ENCODE measurements at regions not wholly inside any gene's neighbourhood (a gene's known extent, or its start where the extent isn't known, plus 50 kb on each side); places are given as distances from the start of the nearest gene placed in this dataset.

DNA sequence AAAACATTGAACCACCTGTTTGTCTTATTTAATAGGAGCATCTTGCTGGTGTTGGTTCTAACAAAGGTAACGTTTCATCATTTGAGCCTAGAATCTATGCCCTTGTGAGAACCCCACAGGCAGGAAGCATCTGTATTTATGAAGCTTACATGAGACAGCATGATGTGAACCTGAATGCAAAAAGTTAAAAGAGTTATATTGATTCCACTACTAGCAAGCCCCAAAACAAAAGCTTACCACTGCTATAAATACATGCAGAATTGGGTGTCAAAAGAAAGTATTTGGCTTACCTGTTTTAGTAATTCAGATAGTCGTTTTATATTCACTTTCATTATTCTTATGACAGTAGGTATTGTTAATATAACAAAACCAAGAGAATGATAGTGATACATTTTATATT lies 301.2 kb upstream of the ADGRL2 start:
- Histone ChIP-seq H2AFZ (ENCODE audit: low read depth, low read length) (no peak overlapping the region), H4K20me1 (ENCODE audit: insufficient read depth) (no peaks in the 10 kb centered on the region), H3F3A (ENCODE audit: insufficient read depth, low read length, poor library complexity, severe bottlenecking) (no peaks in the 10 kb centered on the region), H3K9me2 (ENCODE audit: insufficient read depth, low read length) (no peaks in the 10 kb centered on the region), H3K4me2 (ENCODE audit: low read length) (no peak overlapping the region), H3K79me2 (replicated peaks; ENCODE audit: insufficient read depth, low read length) (no peaks in the 10 kb centered on the region), H3K27me3 (ENCODE audit: insufficient read depth, low read depth, low read length) (no peaks in the 10 kb centered on the region), H3K9me3 (ENCODE audit: low read length) (no peaks in the 10 kb centered on the region), H3K36me3 (ENCODE audit: insufficient read depth, low read length) (no peaks in the 10 kb centered on the region), H3K9ac (ENCODE audit: low read length) (no peak overlapping the region), H3K27ac (ENCODE audit: low read length) (no peak overlapping the region), H3K4me3 (ENCODE audit: low read length) (no peak overlapping the region)
- TF ChIP-seq, protein P1, sequence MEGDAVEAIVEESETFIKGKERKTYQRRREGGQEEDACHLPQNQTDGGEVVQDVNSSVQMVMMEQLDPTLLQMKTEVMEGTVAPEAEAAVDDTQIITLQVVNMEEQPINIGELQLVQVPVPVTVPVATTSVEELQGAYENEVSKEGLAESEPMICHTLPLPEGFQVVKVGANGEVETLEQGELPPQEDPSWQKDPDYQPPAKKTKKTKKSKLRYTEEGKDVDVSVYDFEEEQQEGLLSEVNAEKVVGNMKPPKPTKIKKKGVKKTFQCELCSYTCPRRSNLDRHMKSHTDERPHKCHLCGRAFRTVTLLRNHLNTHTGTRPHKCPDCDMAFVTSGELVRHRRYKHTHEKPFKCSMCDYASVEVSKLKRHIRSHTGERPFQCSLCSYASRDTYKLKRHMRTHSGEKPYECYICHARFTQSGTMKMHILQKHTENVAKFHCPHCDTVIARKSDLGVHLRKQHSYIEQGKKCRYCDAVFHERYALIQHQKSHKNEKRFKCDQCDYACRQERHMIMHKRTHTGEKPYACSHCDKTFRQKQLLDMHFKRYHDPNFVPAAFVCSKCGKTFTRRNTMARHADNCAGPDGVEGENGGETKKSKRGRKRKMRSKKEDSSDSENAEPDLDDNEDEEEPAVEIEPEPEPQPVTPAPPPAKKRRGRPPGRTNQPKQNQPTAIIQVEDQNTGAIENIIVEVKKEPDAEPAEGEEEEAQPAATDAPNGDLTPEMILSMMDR (IDR thresholded peaks at IDR 0.05; ENCODE audit: poor library complexity, severe bottlenecking), result no peak
- TF ChIP-seq EP300 (conservative IDR thresholded peaks at IDR 0.05; ENCODE audit: poor library complexity, severe bottlenecking), result no peak
- TF ChIP-seq, protein P2, sequence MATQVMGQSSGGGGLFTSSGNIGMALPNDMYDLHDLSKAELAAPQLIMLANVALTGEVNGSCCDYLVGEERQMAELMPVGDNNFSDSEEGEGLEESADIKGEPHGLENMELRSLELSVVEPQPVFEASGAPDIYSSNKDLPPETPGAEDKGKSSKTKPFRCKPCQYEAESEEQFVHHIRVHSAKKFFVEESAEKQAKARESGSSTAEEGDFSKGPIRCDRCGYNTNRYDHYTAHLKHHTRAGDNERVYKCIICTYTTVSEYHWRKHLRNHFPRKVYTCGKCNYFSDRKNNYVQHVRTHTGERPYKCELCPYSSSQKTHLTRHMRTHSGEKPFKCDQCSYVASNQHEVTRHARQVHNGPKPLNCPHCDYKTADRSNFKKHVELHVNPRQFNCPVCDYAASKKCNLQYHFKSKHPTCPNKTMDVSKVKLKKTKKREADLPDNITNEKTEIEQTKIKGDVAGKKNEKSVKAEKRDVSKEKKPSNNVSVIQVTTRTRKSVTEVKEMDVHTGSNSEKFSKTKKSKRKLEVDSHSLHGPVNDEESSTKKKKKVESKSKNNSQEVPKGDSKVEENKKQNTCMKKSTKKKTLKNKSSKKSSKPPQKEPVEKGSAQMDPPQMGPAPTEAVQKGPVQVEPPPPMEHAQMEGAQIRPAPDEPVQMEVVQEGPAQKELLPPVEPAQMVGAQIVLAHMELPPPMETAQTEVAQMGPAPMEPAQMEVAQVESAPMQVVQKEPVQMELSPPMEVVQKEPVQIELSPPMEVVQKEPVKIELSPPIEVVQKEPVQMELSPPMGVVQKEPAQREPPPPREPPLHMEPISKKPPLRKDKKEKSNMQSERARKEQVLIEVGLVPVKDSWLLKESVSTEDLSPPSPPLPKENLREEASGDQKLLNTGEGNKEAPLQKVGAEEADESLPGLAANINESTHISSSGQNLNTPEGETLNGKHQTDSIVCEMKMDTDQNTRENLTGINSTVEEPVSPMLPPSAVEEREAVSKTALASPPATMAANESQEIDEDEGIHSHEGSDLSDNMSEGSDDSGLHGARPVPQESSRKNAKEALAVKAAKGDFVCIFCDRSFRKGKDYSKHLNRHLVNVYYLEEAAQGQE (IDR thresholded peaks at IDR 0.05; ENCODE audit: borderline replicate concordance), result no peak
- no peak for TF ChIP-seq EZH2 (IDR thresholded peaks at IDR 0.05; ENCODE audit: borderline replicate concordance, insufficient read depth, low read length, poor library complexity, severe bottlenecking)
- no peak for TF ChIP-seq TAF1 (IDR thresholded peaks at IDR 0.05; ENCODE audit: low read depth)
- TF ChIP-seq RAD21 (conservative IDR thresholded peaks at IDR 0.05), result no peak

DNA sequence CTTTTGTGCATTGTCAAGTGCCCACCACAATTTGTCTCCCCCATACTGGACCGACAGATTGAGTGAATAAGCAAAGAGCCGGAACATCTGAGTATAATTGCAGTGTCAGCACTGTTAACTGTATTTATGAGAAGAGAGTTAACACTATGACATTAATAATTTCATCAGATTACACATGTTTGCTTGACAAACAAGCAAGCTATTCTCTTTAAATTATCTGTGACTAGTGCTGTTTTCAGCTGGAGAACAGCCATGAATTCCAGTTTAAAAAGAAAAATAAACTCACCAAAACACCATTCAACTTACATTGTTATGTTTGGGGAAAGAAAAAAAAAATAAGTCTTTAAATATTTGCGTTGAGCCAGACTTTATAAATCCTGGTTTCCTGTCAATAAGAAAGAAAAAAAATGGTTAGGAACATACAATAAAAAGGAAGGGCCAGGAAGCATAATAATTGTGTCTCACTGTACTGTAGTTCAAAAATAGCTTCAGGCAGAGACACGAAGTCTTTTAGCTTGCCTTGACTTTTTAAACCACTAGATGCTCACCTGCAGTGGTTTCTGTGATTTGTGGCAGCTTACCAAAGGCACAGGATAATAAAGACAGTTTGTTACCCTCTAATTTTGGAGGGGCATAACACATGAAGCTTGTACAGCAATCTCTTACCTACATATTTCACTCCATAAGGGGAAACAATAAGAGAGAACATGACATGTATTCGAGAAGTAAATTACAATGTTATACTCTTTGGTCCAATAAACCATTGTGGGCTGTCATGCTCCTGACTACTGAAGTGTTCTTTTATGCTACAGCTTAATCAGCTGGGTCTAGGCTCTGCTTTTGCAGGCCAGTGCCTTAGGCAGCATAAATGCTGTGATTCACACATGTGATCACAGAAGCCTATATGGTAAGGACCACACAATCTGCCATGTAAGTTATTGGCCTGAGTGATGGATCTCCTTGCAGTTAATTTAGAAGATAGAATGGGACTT lies 302.0 kb upstream of the ADGRL2 start:
- Histone ChIP-seq H3K9ac (ENCODE audit: low read length) (no peak overlapping the region), H3K36me3 (ENCODE audit: insufficient read depth, low read length) (no peaks in the 10 kb centered on the region), H4K20me1 (ENCODE audit: insufficient read depth) (no peaks in the 10 kb centered on the region), H3K27ac (ENCODE audit: low read length) (no peak overlapping the region), H3K4me3 (ENCODE audit: low read length) (no peak overlapping the region), H3K9me2 (ENCODE audit: insufficient read depth, low read length) (no peaks in the 10 kb centered on the region), H3K27me3 (ENCODE audit: insufficient read depth, low read depth, low read length) (no peaks in the 10 kb centered on the region), H3K9me3 (ENCODE audit: low read length) (no peaks in the 10 kb centered on the region), H3K79me2 (replicated peaks; ENCODE audit: insufficient read depth, low read length) (no peaks in the 10 kb centered on the region), H2AFZ (ENCODE audit: low read depth, low read length) (no peak overlapping the region), H3K4me2 (ENCODE audit: low read length) (no peak overlapping the region), H3F3A (ENCODE audit: insufficient read depth, low read length, poor library complexity, severe bottlenecking) (no peaks in the 10 kb centered on the region)
- TF ChIP-seq RAD21 (conservative IDR thresholded peaks at IDR 0.05) (no peak), EP300 (conservative IDR thresholded peaks at IDR 0.05; ENCODE audit: poor library complexity, severe bottlenecking) (no peak), MXI1 (conservative IDR thresholded peaks at IDR 0.05; ENCODE audit: poor library complexity, severe bottlenecking) (no peak), POLR2AphosphoS5 (IDR thresholded peaks at IDR 0.05) (no peak), EZH2 (IDR thresholded peaks at IDR 0.05; ENCODE audit: borderline replicate concordance, insufficient read depth, low read length, poor library complexity, severe bottlenecking) (no peak)
- TF ChIP-seq, protein P2 (IDR thresholded peaks at IDR 0.05; ENCODE audit: borderline replicate concordance), result no peak
- TF ChIP-seq, protein P1 (IDR thresholded peaks at IDR 0.05; ENCODE audit: poor library complexity, severe bottlenecking), result no peak

All from neural cell (in vitro differentiated cells).